Right lobe of liver (tissue), 6 donors: ENCODE measurements at regions not wholly inside any gene's neighbourhood (a gene's known extent, or its start where the extent isn't known, plus 50 kb on each side); places are given as distances from the start of the nearest gene placed in this dataset.

Experiments used
- ATAC-seq, 4 donors: fragments of 200-7000 bp; cut with Tn5 transposase; one replicate each; pipeline ENCODE4 v1.9.1; 2020; ENCODE audit warnings: mild to moderate bottlenecking in 4 of 4, moderate library complexity in 4 of 4
- DNase-seq, 3 donors: peaks; one replicate each; pipeline ENCODE4 v3.0.0-alpha.2; 2020
- H3K27ac ChIP-seq, 3 donors: fragments of 200-600 bp; one replicate each; pipeline ENCODE4 v1.8.0; 2022
- H3K27me3 ChIP-seq, 2 donors: fragments of 200-600 bp; one replicate each; pipeline ENCODE4 v1.8.0; 2022
- H3K36me3 ChIP-seq, 4 donors: fragments of 200-600 bp; sonication (generic) in 1 of 4; one replicate each; pipeline versions ENCODE4 v1.5.1 to v1.8.0; 2017 to 2022; ENCODE audit warnings: control low read depth in 1 of 4
- H3K4me1 ChIP-seq, 4 donors: fragments of 200-600 bp; sonication (generic) in 1 of 4; one replicate each; pipeline versions ENCODE4 v1.5.1 to v1.8.0; 2017 to 2022; ENCODE audit warnings: control low read depth in 1 of 4
- H3K4me3 ChIP-seq, 3 donors: fragments of 200-600 bp; one replicate each; pipeline ENCODE4 v1.8.0; 2022
- H3K9me3 ChIP-seq, 4 donors: fragments of 200-600 bp; sonication (generic) in 1 of 4; one replicate each; pipeline versions ENCODE4 v1.5.1 to v1.8.0; 2017 to 2022; ENCODE audit warnings: control low read depth in 1 of 4
- POLR2A ChIP-seq: fragments of 450-650 bp; IDR thresholded peaks from one replicate; pipeline ENCODE4 v1.6.1; 2017; ENCODE audit warnings: antibody characterized with exemption, mild to moderate bottlenecking
- WGBS: methylation state at CpG from one replicate; pipeline ENCODE4 v1.1.6; 2018; ENCODE audit warnings: low coverage, low lambda C conversion rate; ENCODE audit not compliant: insufficient coverage; ENCODE audit errors: missing lambda C conversion rate; 5-methylcytosine and 5-hydroxymethylcytosine counted together
- intact Hi-C, 2 donors: fragments of 100-400 bp; cut with DNase I; formaldehyde crosslinking; loops; one replicate each; pipeline versions ENCODE4 v1.11.2 to v1.14.1; 2022
- TF ChIP-seq, protein P1 (sequence below), 4 donors: fragments of 200-600 bp in 3 of 4; fragments of 450-650 bp in 1 of 4; IDR thresholded peaks; one replicate each; pipeline versions ENCODE4 v1.5.1 to v1.8.0; 2016 to 2022; ENCODE audit warnings: antibody characterized with exemption in 4 of 4, mild to moderate bottlenecking in 2 of 4
- donor health status: DM: no; HTN: yes; CAD: no.
- donor health status: DM: no; HTN: no; CAD: no.
- donor health status: DM: no; HTN: no; CAD: no.
- donor health status: DM: no; HTN: yes; CAD: no.
- donor health status: DM: no; HTN: yes; CAD: no.

GRCh38 chr10:132123606-132124005 is 57.9 kb downstream of the JAKMIP3 start:
- Histone ChIP-seq H3K36me3 (no peaks in the 10 kb centered on the region), H3K27ac (no peak overlapping the region), H3K9me3 (no peaks in the 10 kb centered on the region), H3K27me3 (no peaks in the 10 kb centered on the region), H3K4me1 (no peaks in the 10 kb centered on the region), H3K4me3 (no peak overlapping the region)
- peak in 1 of 3 donors; percentile 3 for DNase-seq
- ATAC-seq, result no peak
- WGBS, result no CpG with 5 or more reads among the region's 8 CpGs
- no peak for TF ChIP-seq POLR2A
- TF ChIP-seq, protein P1, sequence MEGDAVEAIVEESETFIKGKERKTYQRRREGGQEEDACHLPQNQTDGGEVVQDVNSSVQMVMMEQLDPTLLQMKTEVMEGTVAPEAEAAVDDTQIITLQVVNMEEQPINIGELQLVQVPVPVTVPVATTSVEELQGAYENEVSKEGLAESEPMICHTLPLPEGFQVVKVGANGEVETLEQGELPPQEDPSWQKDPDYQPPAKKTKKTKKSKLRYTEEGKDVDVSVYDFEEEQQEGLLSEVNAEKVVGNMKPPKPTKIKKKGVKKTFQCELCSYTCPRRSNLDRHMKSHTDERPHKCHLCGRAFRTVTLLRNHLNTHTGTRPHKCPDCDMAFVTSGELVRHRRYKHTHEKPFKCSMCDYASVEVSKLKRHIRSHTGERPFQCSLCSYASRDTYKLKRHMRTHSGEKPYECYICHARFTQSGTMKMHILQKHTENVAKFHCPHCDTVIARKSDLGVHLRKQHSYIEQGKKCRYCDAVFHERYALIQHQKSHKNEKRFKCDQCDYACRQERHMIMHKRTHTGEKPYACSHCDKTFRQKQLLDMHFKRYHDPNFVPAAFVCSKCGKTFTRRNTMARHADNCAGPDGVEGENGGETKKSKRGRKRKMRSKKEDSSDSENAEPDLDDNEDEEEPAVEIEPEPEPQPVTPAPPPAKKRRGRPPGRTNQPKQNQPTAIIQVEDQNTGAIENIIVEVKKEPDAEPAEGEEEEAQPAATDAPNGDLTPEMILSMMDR (IDR thresholded peaks at IDR 0.05), result no peak
- intact Hi-C loops, result no loop called here

DNA sequence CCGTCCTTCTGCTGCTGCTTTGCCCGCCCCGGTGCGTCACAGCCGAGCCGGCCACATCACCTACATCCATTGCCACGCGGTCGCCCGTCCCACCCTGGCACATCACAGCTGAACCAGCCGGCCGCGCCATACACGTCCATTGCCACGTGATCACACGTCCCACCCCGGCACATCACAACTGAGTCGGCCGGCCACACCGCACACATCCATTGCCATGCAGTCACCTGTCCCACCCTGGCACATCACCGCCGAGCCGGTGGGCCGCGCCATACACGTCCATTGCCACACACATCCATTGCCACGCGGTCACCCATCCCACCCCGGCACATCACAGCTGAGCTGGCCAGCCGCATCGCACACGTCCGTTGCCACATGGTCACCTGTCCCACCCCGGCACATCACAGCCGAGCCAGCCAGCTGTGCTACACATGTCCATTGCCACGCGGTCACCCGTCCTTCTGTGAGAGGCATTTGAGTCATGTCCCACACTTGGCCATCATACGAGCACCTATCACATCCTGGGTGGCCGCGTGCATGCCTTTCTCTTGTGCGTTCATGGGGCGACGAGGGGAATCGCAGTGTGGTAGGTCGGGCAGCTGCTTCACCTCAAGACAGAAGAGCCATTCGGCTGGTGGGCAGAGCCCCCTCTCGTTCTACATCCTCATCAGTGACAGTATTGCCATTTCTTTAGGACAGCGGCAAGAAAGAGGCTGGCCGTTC is 58.6 kb downstream of the JAKMIP3 start:
- H3K27me3 ChIP-seq, result no peaks in the 10 kb centered on the region
- H3K4me1 ChIP-seq, result no peaks in the 10 kb centered on the region
- no peak overlapping the region for H3K4me3 ChIP-seq
- TF ChIP-seq, protein P1 (IDR thresholded peaks at IDR 0.05), result no peak
- no peak for TF ChIP-seq POLR2A
- no peak overlapping the region for H3K27ac ChIP-seq
- ATAC-seq (no peak), DNase-seq (peak in 2 of 3 donors; percentile 16 to 48)
- WGBS, result 92% methylated on average over 25 of the region's 50 CpGs
- H3K9me3 ChIP-seq, result no peaks in the 10 kb centered on the region
- no peaks in the 10 kb centered on the region for H3K36me3 ChIP-seq
- intact Hi-C loops, result no loop called here

GRCh38 chr10:132129431-132129830 is 57.3 kb upstream of the DPYSL4 start:
- H3K4me3 ChIP-seq, result no peak overlapping the region
- ATAC-seq, result no peak
- H3K27me3 ChIP-seq, result no peaks in the 10 kb centered on the region
- intact Hi-C loops, result no loop called here
- no peaks in the 10 kb centered on the region for H3K9me3 ChIP-seq
- TF ChIP-seq POLR2A, result no peak
- TF ChIP-seq, protein P1 (IDR thresholded peaks at IDR 0.05), result no peak
- no peak overlapping the region for H3K27ac ChIP-seq
- no peaks in the 10 kb centered on the region for H3K4me1 ChIP-seq
- peak in 2 of 3 donors; percentile 4 to 32 for DNase-seq
- no peaks in the 10 kb centered on the region for H3K36me3 ChIP-seq
- WGBS, result 53% methylated on average over 9 of the region's 11 CpGs

DNA sequence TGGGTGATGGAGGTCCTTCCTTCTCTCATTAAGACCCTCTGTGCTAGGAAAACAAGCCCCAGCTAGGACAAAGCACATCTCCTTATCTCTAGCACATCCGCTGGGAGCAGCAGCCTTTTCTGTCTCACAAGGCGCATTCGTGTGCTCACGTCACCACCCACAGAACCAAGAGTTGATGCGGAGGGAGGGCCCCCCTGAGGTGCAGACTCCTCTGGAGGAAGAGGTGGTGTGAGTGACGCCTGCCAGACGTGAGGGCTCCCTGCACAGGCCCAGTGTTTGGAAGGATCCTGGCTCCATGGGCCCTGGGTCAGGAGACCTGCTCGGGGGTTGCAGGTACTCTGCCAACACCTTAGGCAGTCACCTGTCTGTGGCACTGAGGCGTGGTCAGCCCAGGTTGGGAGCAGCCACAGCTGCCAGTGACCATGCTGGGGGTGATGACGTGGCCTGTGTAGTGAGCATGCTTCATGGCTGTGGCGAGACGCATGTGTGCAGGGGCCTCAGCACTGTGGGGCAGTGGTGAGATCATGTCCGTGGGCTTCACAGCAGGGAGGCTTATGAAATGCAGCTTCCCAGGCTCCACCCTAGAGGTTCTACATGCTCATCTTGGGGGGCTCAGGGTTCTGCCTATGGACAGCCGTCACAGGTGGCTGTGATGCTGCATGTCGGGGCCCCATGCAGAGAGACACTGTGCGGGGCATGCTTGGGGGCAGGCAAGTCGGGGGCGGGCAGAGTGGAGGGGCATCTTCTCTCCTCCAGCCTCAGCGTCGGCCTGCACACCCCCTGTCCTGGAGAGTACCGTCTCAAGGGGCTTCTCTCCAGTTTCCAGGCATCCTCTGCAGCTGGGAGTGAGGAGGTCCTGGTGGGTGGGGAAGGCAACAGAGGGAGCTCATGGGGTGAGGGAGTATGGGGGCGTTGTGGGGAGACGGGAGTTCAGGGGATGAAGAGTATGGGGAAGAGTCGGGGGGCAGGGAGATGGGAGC is 56.2 kb upstream of the DPYSL4 start:
- intact Hi-C loops, result no loop called here
- DNase-seq (peak in 2 of 3 donors; percentile 13 to 40), ATAC-seq (no peak)
- Histone ChIP-seq H3K27ac (no peak overlapping the region), H3K27me3 (no peaks in the 10 kb centered on the region), H3K4me1 (no peaks in the 10 kb centered on the region), H3K36me3 (no peaks in the 10 kb centered on the region), H3K9me3 (no peaks in the 10 kb centered on the region), H3K4me3 (no peak overlapping the region)
- TF ChIP-seq, protein P1 (IDR thresholded peaks at IDR 0.05), result no peak
- no peak for TF ChIP-seq POLR2A
- WGBS, result 56% methylated on average over 10 of the region's 24 CpGs
